ENCODE measurements at regions not wholly inside any gene's neighbourhood (a gene's known extent, or its start where the extent isn't known, plus 50 kb on each side); places are given as distances from the start of the nearest gene placed in this dataset.

DNA sequence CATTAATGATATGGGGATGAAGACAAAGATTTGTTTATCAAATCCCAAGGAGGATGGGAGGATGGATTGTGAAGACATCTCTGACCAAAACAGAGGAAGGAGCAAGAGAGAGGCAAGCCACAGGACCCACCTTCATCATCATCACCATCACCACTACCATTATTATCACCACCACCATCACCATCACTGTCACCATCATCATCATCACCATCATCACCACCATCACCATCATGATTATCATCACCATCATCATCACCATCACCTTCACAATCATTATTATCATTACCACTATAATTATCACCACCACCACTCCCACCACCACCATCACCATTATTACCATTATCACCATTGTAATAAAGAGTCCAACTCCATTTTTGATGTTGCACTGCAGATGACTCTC lies 482.5 kb downstream of the PTPRU start:
- no peak for TF ChIP-seq POLR2A (IDR thresholded peaks at IDR 0.05)
- TF ChIP-seq, protein P1, sequence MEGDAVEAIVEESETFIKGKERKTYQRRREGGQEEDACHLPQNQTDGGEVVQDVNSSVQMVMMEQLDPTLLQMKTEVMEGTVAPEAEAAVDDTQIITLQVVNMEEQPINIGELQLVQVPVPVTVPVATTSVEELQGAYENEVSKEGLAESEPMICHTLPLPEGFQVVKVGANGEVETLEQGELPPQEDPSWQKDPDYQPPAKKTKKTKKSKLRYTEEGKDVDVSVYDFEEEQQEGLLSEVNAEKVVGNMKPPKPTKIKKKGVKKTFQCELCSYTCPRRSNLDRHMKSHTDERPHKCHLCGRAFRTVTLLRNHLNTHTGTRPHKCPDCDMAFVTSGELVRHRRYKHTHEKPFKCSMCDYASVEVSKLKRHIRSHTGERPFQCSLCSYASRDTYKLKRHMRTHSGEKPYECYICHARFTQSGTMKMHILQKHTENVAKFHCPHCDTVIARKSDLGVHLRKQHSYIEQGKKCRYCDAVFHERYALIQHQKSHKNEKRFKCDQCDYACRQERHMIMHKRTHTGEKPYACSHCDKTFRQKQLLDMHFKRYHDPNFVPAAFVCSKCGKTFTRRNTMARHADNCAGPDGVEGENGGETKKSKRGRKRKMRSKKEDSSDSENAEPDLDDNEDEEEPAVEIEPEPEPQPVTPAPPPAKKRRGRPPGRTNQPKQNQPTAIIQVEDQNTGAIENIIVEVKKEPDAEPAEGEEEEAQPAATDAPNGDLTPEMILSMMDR (IDR thresholded peaks at IDR 0.05) = no peak
